SU-DHL-6 (cell line): ENCODE measurements at regions not wholly inside any gene's neighbourhood (a gene's known extent, or its start where the extent isn't known, plus 50 kb on each side); places are given as distances from the start of the nearest gene placed in this dataset.

Experiments used
- H2AFZ ChIP-seq: fragments of 200-600 bp; sonication (generic); 2 replicates; pipeline ENCODE4 v1.6.1; 2014; ENCODE audit warnings: low read depth, mild to moderate bottlenecking, moderate library complexity, mixed read lengths, antibody characterized with exemption, low read length; ENCODE audit not compliant: severe bottlenecking
- H3F3A ChIP-seq: fragments of 200-600 bp; shearing (Covaris generic); 2 replicates; pipeline ENCODE4 v1.6.0; 2016; ENCODE audit warnings: antibody characterized with exemption, mild to moderate bottlenecking; ENCODE audit not compliant: insufficient read depth
- H3K27ac ChIP-seq: fragments of 200-600 bp; sonication (generic); 2 replicates; pipeline ENCODE4 v1.5.1; 2016; ENCODE audit warnings: low read depth, mild to moderate bottlenecking, low read length, moderate library complexity, mixed read lengths
- H3K27me3 ChIP-seq: fragments of 200-600 bp; sonication (generic), shearing (Covaris generic); 2 replicates; pipeline ENCODE4 v1.6.0; 2014; ENCODE audit warnings: mild to moderate bottlenecking, low read length
- H3K36me3 ChIP-seq: fragments of 200-600 bp; sonication (generic); 2 replicates; pipeline ENCODE4 v1.6.1; 2014; ENCODE audit warnings: mild to moderate bottlenecking, low read length, mixed read lengths
- H3K4me2 ChIP-seq: fragments of 300-600, 200-600 bp; shearing (Covaris generic), sonication (generic); 2 replicates; pipeline ENCODE4 v1.6.0; 2014; ENCODE audit warnings: low read length, low read depth, mild to moderate bottlenecking; ENCODE audit not compliant: poor library complexity, severe bottlenecking
- H3K4me3 ChIP-seq: fragments of 200-600 bp; sonication (generic); 2 replicates; pipeline ENCODE4 v1.5.1; 2014; ENCODE audit warnings: antibody characterized with exemption, low read length, mild to moderate bottlenecking, mixed read lengths; ENCODE audit not compliant: insufficient read depth, poor library complexity, severe bottlenecking
- H3K79me2 ChIP-seq: fragments of 200-600 bp; sonication (generic); 2 replicates; pipeline ENCODE4 v1.6.1; 2014; ENCODE audit warnings: mild to moderate bottlenecking, low read length, moderate library complexity; ENCODE audit not compliant: insufficient read depth
- H3K9ac ChIP-seq: fragments of 200-600 bp; sonication (generic); 2 replicates; pipeline ENCODE4 v1.7.0; 2014; ENCODE audit warnings: mild to moderate bottlenecking, low read length
- H3K9me2 ChIP-seq: fragments of 200-600 bp; sonication (generic); replicated peaks from 2 replicates; pipeline ENCODE4 v1.6.1; 2014; ENCODE audit warnings: low read length; ENCODE audit not compliant: insufficient read depth
- H3K9me3 ChIP-seq: fragments of 200-600 bp; sonication (generic); 2 replicates; pipeline ENCODE4 v1.6.1; 2014; ENCODE audit warnings: low read length, mixed read lengths; ENCODE audit not compliant: insufficient read depth
- H4K20me1 ChIP-seq: fragments of 200-600 bp; sonication (generic); 2 replicates; pipeline ENCODE4 v1.6.1; 2014; ENCODE audit warnings: low read depth, mild to moderate bottlenecking, antibody characterized with exemption, low read length, moderate library complexity, mixed read lengths
- CTCF ChIP-seq: fragments of 200-600 bp; sonication (generic); IDR thresholded peaks from one replicate; pipeline ENCODE4 v1.5.1; 2017; ENCODE audit warnings: antibody characterized with exemption, mild to moderate bottlenecking, low read length, moderate library complexity; ENCODE audit not compliant: insufficient read depth, poor library complexity, severe bottlenecking
- EZH2phosphoT487 ChIP-seq: fragments of 200-600 bp; sonication (generic), shearing (Covaris generic); conservative IDR thresholded peaks from 2 replicates; pipeline ENCODE4 v1.6.1; 2018; ENCODE audit warnings: mild to moderate bottlenecking, antibody characterized with exemption, low read length, moderate library complexity, mixed read lengths

- Histone ChIP-seq H4K20me1 (no peaks in the 10 kb centered on the region), H3K9me3 (no peaks in the 10 kb centered on the region), H3K9ac (no peak overlapping the region), H3K27me3 (no peaks in the 10 kb centered on the region), H3K27ac (no peak overlapping the region), H3K4me2 (no peak overlapping the region), H3F3A (no peaks in the 10 kb centered on the region), H3K9me2 (no peaks in the 10 kb centered on the region), H3K79me2 (no peaks in the 10 kb centered on the region), H3K4me3 (no peak overlapping the region), H3K36me3 (no peaks in the 10 kb centered on the region), H2AFZ (no peak overlapping the region)
- TF ChIP-seq EZH2phosphoT487 (no peak), CTCF (no peak)
Measured at GRCh38 chr10:52491246-52491995, 177.3 kb downstream of the DKK1 start.

GRCh38 chr10:52499281-52499680, 185.2 kb downstream of the DKK1 start:
- TF ChIP-seq CTCF, result no peak
- no peaks in the 10 kb centered on the region for H4K20me1 ChIP-seq
- H3K4me2 ChIP-seq, result no peak overlapping the region
- H3K9ac ChIP-seq, result no peak overlapping the region
- H3K79me2 ChIP-seq, result no peaks in the 10 kb centered on the region
- no peak overlapping the region for H3K4me3 ChIP-seq
- H3K27ac ChIP-seq, result no peak overlapping the region
- no peaks in the 10 kb centered on the region for H3F3A ChIP-seq
- H3K9me2 ChIP-seq, result no peaks in the 10 kb centered on the region
- no peaks in the 10 kb centered on the region for H3K36me3 ChIP-seq
- H3K27me3 ChIP-seq, result no peaks in the 10 kb centered on the region
- no peak overlapping the region for H2AFZ ChIP-seq
- no peaks in the 10 kb centered on the region; the same call in 1 of the 2 replicates for H3K9me3 ChIP-seq

GRCh38 chr10:52500476-52500875, 186.4 kb downstream of the DKK1 start:
- no peak overlapping the region for H3K4me2 ChIP-seq
- H3K27me3 ChIP-seq, result no peaks in the 10 kb centered on the region
- H3K9me2 ChIP-seq, result no peaks in the 10 kb centered on the region
- H3F3A ChIP-seq, result no peaks in the 10 kb centered on the region
- H3K4me3 ChIP-seq, result no peak overlapping the region
- no peaks in the 10 kb centered on the region for H4K20me1 ChIP-seq
- TF ChIP-seq EZH2phosphoT487, result no peak
- no peak for TF ChIP-seq CTCF
- no peak overlapping the region for H3K27ac ChIP-seq
- H3K36me3 ChIP-seq, result no peaks in the 10 kb centered on the region
- no peaks in the 10 kb centered on the region for H3K79me2 ChIP-seq
- H2AFZ ChIP-seq, result no peak overlapping the region
- no peak overlapping the region for H3K9ac ChIP-seq
- H3K9me3 ChIP-seq, result no peaks in the 10 kb centered on the region; the same call in 1 of the 2 replicates
